Ovary (tissue), 7 donors: ENCODE measurements at regions not wholly inside any gene's neighbourhood (a gene's known extent, or its start where the extent isn't known, plus 50 kb on each side); places are given as distances from the start of the nearest gene placed in this dataset.
"Not testable (repeated sequence)": the region's sequence is repeated elsewhere in the genome, so short reads cannot be mapped to it uniquely, and the experiment has no call there.

ENCODE experiments used
- DNase-seq, 5 donors: peaks; one replicate each; pipeline ENCODE4 v3.0.0-alpha.2; 2019 to 2020
- H3K27ac ChIP-seq, 2 donors: fragments of 200-600 bp; one replicate each; pipeline versions ENCODE4 v1.5.1 to v1.8.0; 2019 to 2022
- H3K27me3 ChIP-seq: fragments of 200-600 bp; one replicate; pipeline ENCODE4 v1.8.0; 2022
- H3K36me3 ChIP-seq: fragments of 200-600 bp; sonication (generic); one replicate; pipeline ENCODE4 v1.5.1; 2019
- H3K4me1 ChIP-seq: one replicate; pipeline ENCODE4 v1.8.1; 2013; ENCODE audit warnings: mild to moderate bottlenecking, moderate library complexity; ENCODE audit not compliant: insufficient read depth
- H3K4me3 ChIP-seq: fragments of 200-600 bp; sonication (generic); one replicate; pipeline ENCODE4 v1.5.1; 2017
- H3K9me3 ChIP-seq, 2 donors: fragments of 200-600 bp in 1 of 2; sonication (generic) in 1 of 2; one replicate each; pipeline versions ENCODE4 v1.5.1 to v1.8.1; 2013 to 2019; ENCODE audit warnings: mild to moderate bottlenecking in 1 of 2, moderate library complexity in 1 of 2
- CTCF ChIP-seq, 3 donors: fragments of 450-650 bp in 2 of 3; fragments of 200-600 bp in 1 of 3; IDR thresholded peaks; one replicate each; pipeline versions ENCODE4 v1.5.1 to v1.8.0; 2016 to 2022; ENCODE audit warnings: antibody characterized with exemption in 3 of 3, mild to moderate bottlenecking in 1 of 3
- EP300 ChIP-seq: sonication (generic); formaldehyde crosslinking; IDR thresholded peaks from one replicate; pipeline ENCODE4 v1.6.1; 2017; ENCODE audit warnings: antibody characterized with exemption
- POLR2A ChIP-seq: fragments of 450-650 bp; IDR thresholded peaks from one replicate; pipeline ENCODE4 v1.6.1; 2017; ENCODE audit warnings: antibody characterized with exemption, mild to moderate bottlenecking, moderate library complexity
- WGBS, 3 donors: extraction: QIAGEN DNeasy Blood & Tissue Kit in 1 of 3; methylation state at CpG; one replicate each; pipeline versions ENCODE4 v1.1.5 to v1.1.7; 2013 to 2017; 5-methylcytosine and 5-hydroxymethylcytosine counted together
- intact Hi-C, 4 donors: fragments of 100-400 bp; cut with DNase I; formaldehyde crosslinking; loops; one replicate each; pipeline versions ENCODE4 v1.11.0 to v1.15.1; 2022 to 2023
- donor health status: DM: no; HTN: no; CAD: no; lungs with moderate emphysema.
- donor health status: DM: no; HTN: no; CAD: no.
- donor health status: Bipolar disorder and iron deficiency.
- donor health status: DM: no; HTN: no; CAD: no.
- donor health status: DM: yes; HTN: yes; CAD: no.

- Histone ChIP-seq H3K27ac (no peak overlapping the region), H3K4me3 (no peak overlapping the region), H3K27me3 (no peaks in the 10 kb centered on the region), H3K36me3 (no peaks in the 10 kb centered on the region), H3K9me3 (no peaks in the 10 kb centered on the region), H3K4me1 (no peaks in the 10 kb centered on the region)
- TF ChIP-seq POLR2A (no peak), EP300 (no peak), CTCF (IDR thresholded peaks at IDR 0.05) (no peak)
- 29 to 45% (median 34%) methylated on average over 4 of the region's 4 CpGs for WGBS, 3 donors
- intact Hi-C loops: no loop called here
- DNase-seq: no peak
Measured at GRCh38 chrX:95441836-95442235, 1242.8 kb upstream of the DIAPH2 start.

- no peaks in the 10 kb centered on the region for H3K4me1 ChIP-seq
- 56 to 68% (median 60%) methylated on average over 1 of the region's 1 CpG for WGBS, 3 donors
- TF ChIP-seq CTCF (IDR thresholded peaks at IDR 0.05): no peak
- no peak for DNase-seq
- H3K27me3 ChIP-seq: no peaks in the 10 kb centered on the region
- intact Hi-C loops: no loop called here
- no peak overlapping the region for H3K27ac ChIP-seq
- H3K9me3 ChIP-seq: no peaks in the 10 kb centered on the region
- H3K36me3 ChIP-seq: no peaks in the 10 kb centered on the region
- no peak overlapping the region for H3K4me3 ChIP-seq
Measured at GRCh38 chrX:95484781-95485180, 1199.9 kb upstream of the DIAPH2 start.

- no peaks in the 10 kb centered on the region for H3K4me1 ChIP-seq
- no peak for DNase-seq
- no peaks in the 10 kb centered on the region for H3K27me3 ChIP-seq
- no peaks in the 10 kb centered on the region for H3K9me3 ChIP-seq
- no peak overlapping the region for H3K4me3 ChIP-seq
- TF ChIP-seq POLR2A (no peak), EP300 (no peak), CTCF (IDR thresholded peaks at IDR 0.05) (no peak)
- H3K27ac ChIP-seq: no peak overlapping the region
- intact Hi-C loops: no loop called here
- no peaks in the 10 kb centered on the region for H3K36me3 ChIP-seq
Measured at GRCh38 chrX:95505721-95506120, 1178.9 kb upstream of the DIAPH2 start.

GRCh38 chrX:95509474-95509873, 1175.2 kb upstream of the DIAPH2 start:
- H3K27me3 ChIP-seq: no peaks in the 10 kb centered on the region
- no peaks in the 10 kb centered on the region for H3K36me3 ChIP-seq
- H3K9me3 ChIP-seq: no peaks in the 10 kb centered on the region
- no peak overlapping the region for H3K27ac ChIP-seq
- TF ChIP-seq EP300: no peak
- no peak for TF ChIP-seq CTCF (IDR thresholded peaks at IDR 0.05)
- no peak for TF ChIP-seq POLR2A
- no peaks in the 10 kb centered on the region for H3K4me1 ChIP-seq
- no peak overlapping the region for H3K4me3 ChIP-seq
- intact Hi-C loops: no loop called here
- WGBS, 3 donors: 68 to 71% (median 71%) methylated on average over 2 of the region's 2 CpGs
- no peak for DNase-seq

GRCh38 chrX:95524018-95524417, 1160.6 kb upstream of the DIAPH2 start:
- H3K9me3 ChIP-seq, H3K4me3 ChIP-seq, DNase-seq, H3K36me3 ChIP-seq, H3K4me1 ChIP-seq, H3K27me3 ChIP-seq, H3K27ac ChIP-seq, intact Hi-C loops: not testable (repeated sequence)
- 80 to 85% (median 83%) methylated on average over 5 of the region's 5 CpGs for WGBS, 3 donors
